ENCODE measurements at regions not wholly inside any gene's neighbourhood (a gene's known extent, or its start where the extent isn't known, plus 50 kb on each side); places are given as distances from the start of the nearest gene placed in this dataset.

- Histone ChIP-seq H3K9me3 (no peaks in the 10 kb centered on the region), H3K36me3 (no peaks in the 10 kb centered on the region), H3K27ac (no peak overlapping the region), H3K4me3 (no peak overlapping the region), H3K27me3 (ENCODE audit: low read depth) (no peaks in the 10 kb centered on the region), H3K4me1 (no peaks in the 10 kb centered on the region)
- no peak for TF ChIP-seq CTCF (IDR thresholded peaks at IDR 0.05)
- DNase-seq (no peak), ATAC-seq (no peak)
- intact Hi-C loops (cut with DNase I) = no loop called here
Measured at GRCh38 chr11:37774441-37774840, 1176.4 kb upstream of the RAG2 start.

DNA sequence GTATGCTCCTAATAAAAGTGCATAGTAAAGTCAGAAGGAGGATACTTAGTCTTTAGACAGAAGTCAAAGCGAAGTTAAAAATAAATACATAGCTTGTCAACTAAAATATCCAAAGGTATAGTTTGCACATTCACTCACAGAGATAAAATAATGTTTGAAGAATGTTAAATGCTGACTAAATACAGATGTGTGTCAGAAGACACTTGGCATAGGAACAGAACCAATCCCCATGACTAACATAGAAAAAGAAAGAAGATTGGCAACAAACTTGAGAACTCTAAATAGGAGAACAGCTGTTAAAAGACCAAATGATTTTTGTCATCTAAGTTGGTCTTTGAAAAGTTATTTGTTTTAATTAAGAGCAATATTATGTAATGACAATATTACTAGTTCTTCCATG is 1172.1 kb upstream of the RAG2 start:
- H3K4me1 ChIP-seq = no peaks in the 10 kb centered on the region
- H3K27ac ChIP-seq = no peak overlapping the region
- ATAC-seq = no peak
- DNase-seq = no peak
- H3K27me3 ChIP-seq (ENCODE audit: low read depth) = no peaks in the 10 kb centered on the region
- TF ChIP-seq CTCF (IDR thresholded peaks at IDR 0.05) = no peak
- H3K4me3 ChIP-seq = no peak overlapping the region
- H3K9me3 ChIP-seq = no peaks in the 10 kb centered on the region
- no peaks in the 10 kb centered on the region for H3K36me3 ChIP-seq
- intact Hi-C loops (cut with DNase I) = no loop called here

GRCh38 chr11:37762079-37762478 is 1164.0 kb upstream of the RAG2 start:
- no peaks in the 10 kb centered on the region for H3K27me3 ChIP-seq (ENCODE audit: low read depth)
- H3K4me3 ChIP-seq = no peak overlapping the region
- H3K27ac ChIP-seq = no peak overlapping the region
- DNase-seq = no peak
- ATAC-seq = no peak
- no peaks in the 10 kb centered on the region for H3K36me3 ChIP-seq
- H3K9me3 ChIP-seq = no peaks in the 10 kb centered on the region
- no peaks in the 10 kb centered on the region for H3K4me1 ChIP-seq
- TF ChIP-seq CTCF (IDR thresholded peaks at IDR 0.05) = no peak
- intact Hi-C loops (cut with DNase I) = no loop called here

DNA sequence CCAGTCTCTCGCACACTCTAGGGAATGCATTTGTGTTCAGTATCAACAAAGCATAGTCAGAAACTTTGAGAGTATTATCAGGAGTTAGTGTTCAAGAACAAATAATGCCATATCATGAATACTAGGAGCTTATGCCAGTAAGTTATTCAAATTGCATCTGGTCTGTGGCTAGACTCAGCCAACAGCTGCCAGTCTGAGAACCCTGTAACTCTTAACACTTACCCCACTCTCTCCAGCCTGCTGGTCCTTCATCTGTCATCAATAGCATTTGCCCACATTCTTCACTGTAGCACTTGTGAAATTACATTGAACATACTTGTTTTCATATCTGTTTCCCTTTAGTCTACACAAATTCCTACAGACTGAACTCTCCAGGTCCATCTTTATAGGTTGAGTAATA is 1157.5 kb upstream of the RAG2 start:
- TF ChIP-seq CTCF (IDR thresholded peaks at IDR 0.05) = no peak
- intact Hi-C loops (cut with DNase I) = no loop called here
- no peak for DNase-seq

GRCh38 chr11:37748641-37749040 is 1150.6 kb upstream of the RAG2 start:
- DNase-seq (no peak), ATAC-seq (no peak)
- Histone ChIP-seq H3K36me3 (no peaks in the 10 kb centered on the region), H3K9me3 (no peaks in the 10 kb centered on the region), H3K27ac (no peak overlapping the region), H3K4me1 (no peaks in the 10 kb centered on the region), H3K4me3 (no peak overlapping the region), H3K27me3 (ENCODE audit: low read depth) (no peaks in the 10 kb centered on the region)
- intact Hi-C loops (cut with DNase I) = no loop called here
- TF ChIP-seq CTCF (IDR thresholded peaks at IDR 0.05) = no peak

More for the DNA sequence above, 1157.5 kb upstream of the RAG2 start:
- Histone ChIP-seq H3K9me3 (no peaks in the 10 kb centered on the region), H3K4me1 (no peaks in the 10 kb centered on the region), H3K4me3 (no peak overlapping the region), H3K36me3 (no peaks in the 10 kb centered on the region), H3K27me3 (ENCODE audit: low read depth) (no peaks in the 10 kb centered on the region), H3K27ac (no peak overlapping the region)
- no peak for ATAC-seq

- Histone ChIP-seq H3K9me3 (no peaks in the 10 kb centered on the region), H3K4me3 (no peak overlapping the region), H3K4me1 (no peaks in the 10 kb centered on the region), H3K27me3 (ENCODE audit: low read depth) (no peaks in the 10 kb centered on the region), H3K36me3 (no peaks in the 10 kb centered on the region), H3K27ac (no peak overlapping the region)
- no peak for TF ChIP-seq CTCF (IDR thresholded peaks at IDR 0.05)
- ATAC-seq (no peak), DNase-seq (no peak)
- intact Hi-C loops (cut with DNase I) = no loop called here
Measured at GRCh38 chr11:37747121-37747520, 1149.1 kb upstream of the RAG2 start.
